HepG2 (cell line): ENCODE measurements at regions not wholly inside any gene's neighbourhood (a gene's known extent, or its start where the extent isn't known, plus 50 kb on each side); places are given as distances from the start of the nearest gene placed in this dataset.

ENCODE experiments used
- ATAC-seq: fragments of 200-7000 bp; cut with Tn5 transposase; 3 replicates; pipeline ENCODE4 v1.9.1; 2020; ENCODE audit warnings: mild to moderate bottlenecking, moderate library complexity
- BruUV-seq: library from RNA; stranded (reverse); fragments of 400-500 nt; replicated peaks from 2 replicates; lab custom pipeline; 2021; lab: Mats Ljungman, UMichigan
- CTCF ChIA-PET: fragments of 300-600 bp; formaldehyde crosslinking; extraction: SDS; loops from one replicate; lab custom pipeline; 2021; ENCODE audit warnings: low total read pairs, inconsistent platforms, low intra/inter-chr PET ratio; lab: Yijun Ruan, JAX
- POLR2A ChIA-PET: fragments of 350-600 bp; sonication (Branson Sonifier 250); formaldehyde crosslinking; loops from one replicate; lab custom pipeline; 2020; ENCODE audit warnings: antibody characterized with exemption, inconsistent platforms; lab: Yijun Ruan, JAX
- DNase-seq: peaks from one replicate; pipeline ENCODE4 v3.0.0-alpha.2; 2015; ENCODE audit warnings: low spot score
- FAIRE-seq: peaks from 3 replicates; lab custom pipeline; 2011; peaks lifted over from hg19 to GRCh38; lab: Jason Lieb, UNC
- H2AFZ ChIP-seq: one replicate; pipeline ENCODE4 v1.6.1; 2011; ENCODE audit warnings: low read length, inconsistent platforms
- H3K27ac ChIP-seq: fragments of 300-600 bp; 3 replicates; pipeline ENCODE4 v1.8.0; 2011; ENCODE audit warnings: mixed run types, mild to moderate bottlenecking, mixed read lengths, low read length, inconsistent platforms; ENCODE audit not compliant: insufficient read depth; ENCODE audit errors: extremely low read length
- H3K27me3 ChIP-seq, 2 experiments: fragments of 200-600 bp in 1 of 2; 2 replicates in 1 of 2; 3 replicates in 1 of 2; pipeline versions ENCODE4 v1.6.0 to v1.8.0; 2011; ENCODE audit warnings: low read length in 2 of 2, mild to moderate bottlenecking in 2 of 2, moderate library complexity in 2 of 2, inconsistent platforms in 1 of 2; ENCODE audit not compliant: insufficient read depth in 2 of 2, control insufficient read depth in 1 of 2
- H3K36me3 ChIP-seq, 2 experiments: fragments of 200-600 bp in 1 of 2; replicated peaks in 1 of 2; 2 replicates in 1 of 2; 3 replicates in 1 of 2; pipeline versions ENCODE4 v1.5.1 to v1.8.0; 2011; ENCODE audit warnings: low read length in 2 of 2, inconsistent platforms in 1 of 2; ENCODE audit not compliant: insufficient read depth in 2 of 2, control insufficient read depth in 1 of 2
- H3K4me1 ChIP-seq: 2 replicates; pipeline ENCODE4 v1.5.1; 2012; ENCODE audit warnings: low read length, inconsistent platforms; ENCODE audit not compliant: insufficient read depth
- H3K4me2 ChIP-seq: 2 replicates; pipeline ENCODE4 v1.6.0; 2011; ENCODE audit warnings: low read depth, low read length, inconsistent platforms
- H3K4me3 ChIP-seq, 3 experiments: fragments of 200-600 bp in 1 of 3; sonication (generic), shearing (Covaris generic) in 1 of 3; replicated peaks in 1 of 3; 2 replicates each; pipeline ENCODE4 v1.5.1; 2011 to 2016; ENCODE audit warnings: low read length in 3 of 3, inconsistent platforms in 2 of 3, low read depth in 2 of 3, mild to moderate bottlenecking in 2 of 3, control low read depth in 1 of 3, mixed read lengths in 1 of 3; ENCODE audit not compliant: insufficient read depth in 1 of 3
- H3K79me2 ChIP-seq: one replicate; pipeline ENCODE4 v1.6.1; 2011; ENCODE audit warnings: low read length, inconsistent platforms; ENCODE audit not compliant: insufficient read depth
- H3K9ac ChIP-seq: 2 replicates; pipeline ENCODE4 v1.6.0; 2011; ENCODE audit warnings: mild to moderate bottlenecking, low read depth, low read length, inconsistent platforms; ENCODE audit not compliant: insufficient read depth
- H3K9me3 ChIP-seq: 2 replicates; pipeline ENCODE4 v1.5.1; 2012; ENCODE audit warnings: mild to moderate bottlenecking, low read length
- H4K20me1 ChIP-seq: 2 replicates; pipeline ENCODE4 v1.6.0; 2011; ENCODE audit warnings: inconsistent platforms, mild to moderate bottlenecking, low read length, moderate library complexity; ENCODE audit not compliant: insufficient read depth
- ATF1 ChIP-seq: IDR thresholded peaks from 2 replicates; pipeline ENCODE4 v1.6.1; 2016; ENCODE audit warnings: mild to moderate bottlenecking, control low read depth
- GABPB1 ChIP-seq: IDR thresholded peaks from 2 replicates; pipeline ENCODE4 v1.6.1; 2016; ENCODE audit warnings: mild to moderate bottlenecking, missing genetic modification reagents, moderate library complexity, missing compliant biosample characterization
- NCOA2 ChIP-seq: sonication (generic); formaldehyde crosslinking; IDR thresholded peaks from 2 replicates; pipeline ENCODE4 v1.8.0; 2022; ENCODE audit warnings: inconsistent platforms
- STAT5B ChIP-seq: sonication (generic); formaldehyde crosslinking; IDR thresholded peaks from 2 replicates; pipeline ENCODE4 v1.4.0; 2020; ENCODE audit warnings: missing genetic modification reagents
- USF2 ChIP-seq, 2 experiments: sonication (generic) in 1 of 2; formaldehyde crosslinking in 1 of 2; IDR thresholded peaks; 2 replicates each; pipeline versions ENCODE4 v1.5.1 to v1.6.1; 2011 to 2020; ENCODE audit warnings: borderline replicate concordance in 1 of 2, low read depth in 1 of 2, low read length in 1 of 2, mild to moderate bottlenecking in 1 of 2, missing genetic modification reagents in 1 of 2, moderate library complexity in 1 of 2
- ZFP36 ChIP-seq: fragments of 150-350 bp; IDR thresholded peaks from 2 replicates; pipeline ENCODE4 v1.6.1; 2018; ENCODE audit warnings: borderline replicate concordance, low read length, low read depth; ENCODE audit not compliant: partially characterized antibody
- ZNF839 ChIP-seq: sonication (generic); formaldehyde crosslinking; IDR thresholded peaks from 2 replicates; pipeline ENCODE4 v1.4.0; 2020; ENCODE audit warnings: missing genetic modification reagents, mild to moderate bottlenecking, borderline replicate concordance
- WGBS: methylation state at CpG from one replicate; pipeline ENCODE4 v1.1.6; 2017; ENCODE audit warnings: low lambda C conversion rate; 5-methylcytosine and 5-hydroxymethylcytosine counted together
- in situ Hi-C: cut with HindIII; loops from 2 replicates; pipeline ENCODE4 v1.10.0; 2017; ENCODE audit warnings: low pct_unique_long_range_greater_than_20kb; ENCODE audit not compliant: extremely low pct_ligation_motif_present
- intact Hi-C: fragments of 100-400 bp; cut with micrococcal nuclease; formaldehyde crosslinking; loops from one replicate; pipeline ENCODE4 v1.10.0; 2022; ENCODE audit not compliant: unreplicated experiment

- intact Hi-C loops, result no loop called here
- peaks cover 4 to 62% of the 10 kb centered on the region in 2 experiments; a peak in 4 of 5 replicates for H3K27me3 ChIP-seq
These were observed 392.0 kb upstream of the MYT1L start for GRCh38 chr2:2723064-2723463.

More at GRCh38 chr2:2723064-2723463, 392.0 kb upstream of the MYT1L start:
- WGBS, result 5% methylated on average over 3 of the region's 3 CpGs
- Histone ChIP-seq H3K4me3 (no peak overlapping the region), H4K20me1 (no peaks in the 10 kb centered on the region), H3K27ac (no peak overlapping the region), H3K79me2 (no peaks in the 10 kb centered on the region), H3K36me3 (no peaks in the 10 kb centered on the region), H3K9me3 (no peaks in the 10 kb centered on the region), H3K4me2 (no peak overlapping the region), H3K9ac (no peak overlapping the region), H3K4me1 (no peaks in the 10 kb centered on the region), H2AFZ (no peak overlapping the region)
- ATAC-seq (no peak), FAIRE-seq (no peak), DNase-seq (no peak)
- ChIA-PET CTCF (no interaction called here), POLR2A (no interaction called here)
- in situ Hi-C loops, result no loop called here
- no TSS peak for BruUV-seq
- TF ChIP-seq NCOA2 (no peak), ZFP36 (no peak), GABPB1 (CRISPR knock-in tag) (no peak), STAT5B (CRISPR knock-in tag) (no peak), ZNF839 (no peak), ATF1 (CRISPR knock-in tag) (no peak), USF2 (IDR thresholded peaks at IDR 0.05; ENCODE audit: low read depth, low read length) (no peak), USF2 (CRISPR knock-in tag; IDR thresholded peaks at IDR 0.05; ENCODE audit: borderline replicate concordance) (no peak)
